ENCODE measurements at regions not wholly inside any gene's neighbourhood (a gene's known extent, or its start where the extent isn't known, plus 50 kb on each side); places are given as distances from the start of the nearest gene placed in this dataset.

GRCh38 chr1:58412071-58412580 is 134.4 kb downstream of the OMA1 start:
- WGBS, 2 experiments (ENCODE audit: low coverage in 1 of 2, low lambda C conversion rate in 2 of 2, missing lambda C conversion rate in 2 of 2), result 2 to 3% methylated on average over 4 of the region's 4 CpGs
- H3F3A ChIP-seq (ENCODE audit: insufficient read depth), result peaks cover 25% of the 10 kb centered on the region
- peak; percentile 88 for DNase-seq
- H3K27ac ChIP-seq, result peak overlapping the region; percentile 76
- H3K9me3 ChIP-seq (ENCODE audit: low read depth), result no peaks in the 10 kb centered on the region
- H3K79me2 ChIP-seq (ENCODE audit: insufficient read depth), result no peaks in the 10 kb centered on the region
- peak overlapping the region; percentile 54 for H2AFZ ChIP-seq
- no peaks in the 10 kb centered on the region for H3K9me2 ChIP-seq (ENCODE audit: insufficient read depth)
- in situ Hi-C loops (cut with MboI), result no loop called here
- H3K27me3 ChIP-seq (replicated peaks; ENCODE audit: insufficient read depth), result no peaks in the 10 kb centered on the region
- H3K9ac ChIP-seq, result peak overlapping the region; percentile 40
- peak overlapping the region; percentile 58 for H3K4me2 ChIP-seq (ENCODE audit: unreplicated experiment)
- no peak for TF ChIP-seq EZH2 (IDR thresholded peaks at IDR 0.05; ENCODE audit: insufficient read depth, poor library complexity, severe bottlenecking)
- no peak for TF ChIP-seq EZH2phosphoT487 (IDR thresholded peaks at IDR 0.05; ENCODE audit: insufficient read depth, low read depth)
- peaks cover 39% of the 10 kb centered on the region for H3K4me1 ChIP-seq (ENCODE audit: insufficient read depth)
- H3K4me3 ChIP-seq, result peak overlapping the region; percentile 37; the same call in 1 of the 2 replicates
- no peaks in the 10 kb centered on the region for H4K20me1 ChIP-seq (ENCODE audit: insufficient read depth)
- H3K36me3 ChIP-seq (ENCODE audit: low read depth), result no peaks in the 10 kb centered on the region

GRCh38 chr1:58409890-58410289 is 136.6 kb downstream of the OMA1 start:
- H3K4me2 ChIP-seq (ENCODE audit: unreplicated experiment), result no peak overlapping the region
- no peaks in the 10 kb centered on the region for H3K27me3 ChIP-seq (replicated peaks; ENCODE audit: insufficient read depth)
- no peaks in the 10 kb centered on the region for H4K20me1 ChIP-seq (ENCODE audit: insufficient read depth)
- peaks cover 25% of the 10 kb centered on the region for H3F3A ChIP-seq (ENCODE audit: insufficient read depth)
- WGBS, 2 experiments (ENCODE audit: low coverage in 1 of 2, low lambda C conversion rate in 2 of 2, missing lambda C conversion rate in 2 of 2), result 50 to 52% methylated on average over 6 of the region's 6 CpGs
- no peak overlapping the region for H3K27ac ChIP-seq
- H3K9me2 ChIP-seq (ENCODE audit: insufficient read depth), result no peaks in the 10 kb centered on the region
- H2AFZ ChIP-seq, result no peak overlapping the region
- H3K9me3 ChIP-seq (ENCODE audit: low read depth), result no peaks in the 10 kb centered on the region
- no peaks in the 10 kb centered on the region for H3K36me3 ChIP-seq (ENCODE audit: low read depth)
- no peak overlapping the region for H3K9ac ChIP-seq
- TF ChIP-seq EZH2 (IDR thresholded peaks at IDR 0.05; ENCODE audit: insufficient read depth, poor library complexity, severe bottlenecking), result no peak
- TF ChIP-seq EZH2phosphoT487 (IDR thresholded peaks at IDR 0.05; ENCODE audit: insufficient read depth, low read depth), result no peak
- in situ Hi-C loops (cut with MboI), result no loop called here
- peaks cover 39% of the 10 kb centered on the region for H3K4me1 ChIP-seq (ENCODE audit: insufficient read depth)
- no peaks in the 10 kb centered on the region for H3K79me2 ChIP-seq (ENCODE audit: insufficient read depth)
- no peak overlapping the region for H3K4me3 ChIP-seq
- DNase-seq, result peak; percentile 54

GRCh38 chr1:58409336-58409735 is 137.2 kb downstream of the OMA1 start:
- Histone ChIP-seq H3K9me3 (ENCODE audit: low read depth) (no peaks in the 10 kb centered on the region), H3K36me3 (ENCODE audit: low read depth) (no peaks in the 10 kb centered on the region), H4K20me1 (ENCODE audit: insufficient read depth) (no peaks in the 10 kb centered on the region), H3K27me3 (replicated peaks; ENCODE audit: insufficient read depth) (no peaks in the 10 kb centered on the region), H3K4me3 (no peak overlapping the region), H3K79me2 (ENCODE audit: insufficient read depth) (no peaks in the 10 kb centered on the region), H3K4me1 (ENCODE audit: insufficient read depth) (peaks cover 39% of the 10 kb centered on the region), H3K4me2 (ENCODE audit: unreplicated experiment) (no peak overlapping the region), H3K9me2 (ENCODE audit: insufficient read depth) (no peaks in the 10 kb centered on the region), H3K9ac (no peak overlapping the region), H3F3A (ENCODE audit: insufficient read depth) (peaks cover 25% of the 10 kb centered on the region), H2AFZ (no peak overlapping the region), H3K27ac (no peak overlapping the region)
- DNase-seq, result no peak
- in situ Hi-C loops (cut with MboI), result no loop called here
- WGBS, 2 experiments (ENCODE audit: low coverage in 1 of 2, low lambda C conversion rate in 2 of 2, missing lambda C conversion rate in 2 of 2), result 70 to 72% methylated on average over 6 of the region's 6 CpGs
- TF ChIP-seq EZH2phosphoT487 (IDR thresholded peaks at IDR 0.05; ENCODE audit: insufficient read depth, low read depth) (no peak), EZH2 (IDR thresholded peaks at IDR 0.05; ENCODE audit: insufficient read depth, poor library complexity, severe bottlenecking) (no peak)

- Histone ChIP-seq H3K79me2 (ENCODE audit: insufficient read depth) (no peaks in the 10 kb centered on the region), H3K9me3 (ENCODE audit: low read depth) (no peaks in the 10 kb centered on the region), H3K4me3 (no peak overlapping the region), H3K9ac (no peak overlapping the region), H3K4me1 (ENCODE audit: insufficient read depth) (peaks cover 34% of the 10 kb centered on the region), H4K20me1 (ENCODE audit: insufficient read depth) (no peaks in the 10 kb centered on the region), H3K4me2 (ENCODE audit: unreplicated experiment) (no peak overlapping the region), H3K27me3 (replicated peaks; ENCODE audit: insufficient read depth) (no peaks in the 10 kb centered on the region), H3K36me3 (ENCODE audit: low read depth) (no peaks in the 10 kb centered on the region), H3K9me2 (ENCODE audit: insufficient read depth) (no peaks in the 10 kb centered on the region), H2AFZ (no peak overlapping the region), H3K27ac (no peak overlapping the region), H3F3A (ENCODE audit: insufficient read depth) (peaks cover 19% of the 10 kb centered on the region)
- in situ Hi-C loops (cut with MboI), result no loop called here
- 42 to 43% methylated on average over 12 of the region's 12 CpGs for WGBS, 2 experiments (ENCODE audit: low coverage in 1 of 2, low lambda C conversion rate in 2 of 2, missing lambda C conversion rate in 2 of 2)
- no peak for DNase-seq
- TF ChIP-seq EZH2phosphoT487 (IDR thresholded peaks at IDR 0.05; ENCODE audit: insufficient read depth, low read depth), result no peak
- TF ChIP-seq EZH2 (IDR thresholded peaks at IDR 0.05; ENCODE audit: insufficient read depth, poor library complexity, severe bottlenecking), result no peak
Observed at GRCh38 chr1:58406301-58407071, 140.0 kb downstream of the OMA1 start.
